Natural killer cell (primary cell): ENCODE measurements at regions not wholly inside any gene's neighbourhood (a gene's known extent, or its start where the extent isn't known, plus 50 kb on each side); places are given as distances from the start of the nearest gene placed in this dataset.

ENCODE experiments used
- ATAC-seq, 3 donors: fragments of 150-1000 bp in 2 of 3; fragments of 200-7000 bp in 1 of 3; cut with Tn5 transposase; 1 replicate in 1 of 3; 2 replicates in 2 of 3; pipeline ENCODE4 v1.10.0; 2021; ENCODE audit warnings: mild to moderate bottlenecking in 2 of 3, moderate library complexity in 2 of 3
- DNase-seq, 2 donors: peaks; one replicate each; pipeline versions ENCODE4 v3.0.0 to v3.0.0-alpha.2; 2013 to 2021; ENCODE audit warnings: mixed read lengths in 1 of 2
- H3K27ac ChIP-seq: one replicate; pipeline ENCODE4 v1.5.1; 2013; ENCODE audit warnings: mild to moderate bottlenecking, low read length
- H3K27me3 ChIP-seq: one replicate; pipeline ENCODE4 v1.6.1; 2013; ENCODE audit warnings: low read length; ENCODE audit not compliant: control insufficient read depth, insufficient read depth
- H3K36me3 ChIP-seq: one replicate; pipeline ENCODE4 v1.6.1; 2013; ENCODE audit warnings: low read length; ENCODE audit not compliant: control insufficient read depth, insufficient read depth
- H3K4me1 ChIP-seq: one replicate; pipeline ENCODE4 v1.6.1; 2013; ENCODE audit warnings: low read length; ENCODE audit not compliant: control insufficient read depth, insufficient read depth
- H3K4me3 ChIP-seq: one replicate; pipeline ENCODE4 v1.5.1; 2013; ENCODE audit warnings: low read length
- H3K9me3 ChIP-seq: one replicate; pipeline ENCODE4 v1.6.1; 2013; ENCODE audit warnings: low read length; ENCODE audit not compliant: control insufficient read depth, insufficient read depth
- H3K27ac Mint-ChIP-seq, 2 donors: one replicate each; pipeline ENCODE4 v1.8.0; 2022; ENCODE audit warnings: mild to moderate bottlenecking in 2 of 2, mixed read lengths in 2 of 2, moderate library complexity in 1 of 2
- H3K27me3 Mint-ChIP-seq, 2 donors: one replicate each; pipeline ENCODE4 v1.8.0; 2022; ENCODE audit warnings: low read depth in 2 of 2, mixed read lengths in 2 of 2
- H3K36me3 Mint-ChIP-seq: one replicate; pipeline ENCODE4 v1.8.0; 2022; ENCODE audit warnings: mixed read lengths
- H3K4me1 Mint-ChIP-seq, 2 donors: one replicate each; pipeline ENCODE4 v1.8.0; 2022; ENCODE audit warnings: mixed read lengths in 2 of 2
- H3K4me3 Mint-ChIP-seq: one replicate; pipeline ENCODE4 v1.8.0; 2022; ENCODE audit warnings: mild to moderate bottlenecking, moderate library complexity, mixed read lengths
- H3K9me3 Mint-ChIP-seq, 2 donors: one replicate each; pipeline ENCODE4 v1.8.0; 2022; ENCODE audit warnings: mixed read lengths in 2 of 2
- CTCF ChIP-seq: fragments of 200-600 bp; IDR thresholded peaks from one replicate; pipeline ENCODE4 v1.8.0; 2022; ENCODE audit warnings: antibody characterized with exemption
- WGBS: methylation state at CpG from one replicate; pipeline ENCODE4 v1.1.7; 2013; ENCODE audit warnings: missing lambda C conversion rate; ENCODE audit not compliant: insufficient coverage; 5-methylcytosine and 5-hydroxymethylcytosine counted together
- intact Hi-C: fragments of 100-400 bp; cut with micrococcal nuclease; formaldehyde crosslinking; loops from one replicate; pipeline ENCODE4 v1.14.2; 2022

- Histone ChIP-seq H3K4me1 (no peaks in the 10 kb centered on the region), H3K27ac (no peak overlapping the region), H3K4me3 (no peak overlapping the region), H3K36me3 (no peaks in the 10 kb centered on the region), H3K9me3 (no peaks in the 10 kb centered on the region), H3K27me3 (peaks cover 3% of the 10 kb centered on the region)
- Mint-ChIP-seq H3K4me3 (no peak overlapping the region), H3K4me1 (peaks cover 0 to 6% of the 10 kb centered on the region in 2 donors), H3K27me3 (peaks cover 28 to 62% of the 10 kb centered on the region in 2 donors), H3K27ac (no peak overlapping the region), H3K9me3 (peaks cover 2 to 5% of the 10 kb centered on the region in 2 donors), H3K36me3 (no peaks in the 10 kb centered on the region)
- ATAC-seq (no peak), DNase-seq (no peak)
- 76% methylated on average over 1 of the region's 4 CpGs for WGBS
- TF ChIP-seq CTCF: no peak
- intact Hi-C loops: no loop called here
Observed at GRCh38 chr18:77359561-77360314, 110.1 kb downstream of the GALR1 start.

GRCh38 chr18:77360315-77361190 lies 110.9 kb downstream of the GALR1 start:
- no peak overlapping the region for H3K4me3 Mint-ChIP-seq
- intact Hi-C loops: no loop called here
- peaks cover 27 to 63% of the 10 kb centered on the region in 2 donors for H3K27me3 Mint-ChIP-seq
- H3K36me3 Mint-ChIP-seq: no peaks in the 10 kb centered on the region
- ATAC-seq: no peak
- Histone ChIP-seq H3K4me3 (no peak overlapping the region), H3K27ac (no peak overlapping the region), H3K36me3 (no peaks in the 10 kb centered on the region), H3K9me3 (no peaks in the 10 kb centered on the region), H3K27me3 (peaks cover 3% of the 10 kb centered on the region), H3K4me1 (no peaks in the 10 kb centered on the region)
- H3K9me3 Mint-ChIP-seq: peaks cover 2 to 5% of the 10 kb centered on the region in 2 donors
- peaks cover 6 to 7% of the 10 kb centered on the region in 2 donors for H3K4me1 Mint-ChIP-seq
- 73% methylated on average over 3 of the region's 3 CpGs for WGBS
- TF ChIP-seq CTCF: no peak
- H3K27ac Mint-ChIP-seq: no peak overlapping the region
- no peak for DNase-seq

GRCh38 chr18:77361382-77361781 lies 111.7 kb downstream of the GALR1 start:
- Mint-ChIP-seq H3K27ac (no peak overlapping the region), H3K9me3 (peaks cover 2 to 5% of the 10 kb centered on the region in 2 donors), H3K36me3 (no peaks in the 10 kb centered on the region), H3K4me3 (no peak overlapping the region), H3K27me3 (peaks cover 25 to 66% of the 10 kb centered on the region in 2 donors), H3K4me1 (peaks cover 14 to 15% of the 10 kb centered on the region in 2 donors)
- Histone ChIP-seq H3K4me1 (no peaks in the 10 kb centered on the region), H3K9me3 (no peaks in the 10 kb centered on the region), H3K36me3 (no peaks in the 10 kb centered on the region), H3K4me3 (no peak overlapping the region), H3K27me3 (peaks cover 3% of the 10 kb centered on the region), H3K27ac (no peak overlapping the region)
- no peak for TF ChIP-seq CTCF
- no peak for DNase-seq
- ATAC-seq: no peak
- 46% methylated on average over 1 of the region's 1 CpG for WGBS
- intact Hi-C loops: no loop called here
